OCI-LY1 (cell line): ENCODE measurements at regions not wholly inside any gene's neighbourhood (a gene's known extent, or its start where the extent isn't known, plus 50 kb on each side); places are given as distances from the start of the nearest gene placed in this dataset.

Source experiments
- EZH2 ChIP-seq: fragments of 200-600 bp; sonication (generic), shearing (Covaris generic); IDR thresholded peaks from 2 replicates; pipeline ENCODE4 v1.8.0; 2017; ENCODE audit warnings: borderline replicate concordance, mixed run types, mild to moderate bottlenecking, antibody characterized with exemption, low read length, moderate library complexity, mixed read lengths
- TF ChIP-seq, protein P1 (sequence below): fragments of 200-600 bp; sonication (generic), shearing (Covaris generic); IDR thresholded peaks from 2 replicates; pipeline ENCODE4 v1.5.1; 2017; ENCODE audit warnings: mild to moderate bottlenecking, antibody characterized with exemption, low read length, moderate library complexity, mixed read lengths

DNA sequence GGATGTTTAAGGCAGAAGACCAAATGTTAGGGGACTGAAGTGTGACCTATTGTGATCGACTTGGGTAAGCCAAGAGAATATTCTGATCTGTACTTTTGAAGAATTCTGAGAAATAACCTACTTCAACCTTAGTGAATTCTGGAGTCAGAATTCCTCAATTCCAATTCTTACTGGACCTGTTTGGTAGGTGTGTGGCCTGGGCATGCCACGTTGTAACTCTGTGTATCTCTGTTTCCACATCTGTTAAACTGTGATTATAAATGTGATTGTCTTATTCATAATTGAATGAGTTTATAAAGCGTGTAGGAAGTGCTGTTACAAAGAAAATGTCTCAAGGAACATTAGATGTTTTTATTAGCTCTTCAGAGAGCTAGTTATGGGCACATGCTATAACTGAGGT lies 64.5 kb downstream of the TUSC1 start:
- TF ChIP-seq, protein P1, sequence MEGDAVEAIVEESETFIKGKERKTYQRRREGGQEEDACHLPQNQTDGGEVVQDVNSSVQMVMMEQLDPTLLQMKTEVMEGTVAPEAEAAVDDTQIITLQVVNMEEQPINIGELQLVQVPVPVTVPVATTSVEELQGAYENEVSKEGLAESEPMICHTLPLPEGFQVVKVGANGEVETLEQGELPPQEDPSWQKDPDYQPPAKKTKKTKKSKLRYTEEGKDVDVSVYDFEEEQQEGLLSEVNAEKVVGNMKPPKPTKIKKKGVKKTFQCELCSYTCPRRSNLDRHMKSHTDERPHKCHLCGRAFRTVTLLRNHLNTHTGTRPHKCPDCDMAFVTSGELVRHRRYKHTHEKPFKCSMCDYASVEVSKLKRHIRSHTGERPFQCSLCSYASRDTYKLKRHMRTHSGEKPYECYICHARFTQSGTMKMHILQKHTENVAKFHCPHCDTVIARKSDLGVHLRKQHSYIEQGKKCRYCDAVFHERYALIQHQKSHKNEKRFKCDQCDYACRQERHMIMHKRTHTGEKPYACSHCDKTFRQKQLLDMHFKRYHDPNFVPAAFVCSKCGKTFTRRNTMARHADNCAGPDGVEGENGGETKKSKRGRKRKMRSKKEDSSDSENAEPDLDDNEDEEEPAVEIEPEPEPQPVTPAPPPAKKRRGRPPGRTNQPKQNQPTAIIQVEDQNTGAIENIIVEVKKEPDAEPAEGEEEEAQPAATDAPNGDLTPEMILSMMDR = no peak
- TF ChIP-seq EZH2 = no peak
